HAP-1 (cell line): ENCODE measurements at regions not wholly inside any gene's neighbourhood (a gene's known extent, or its start where the extent isn't known, plus 50 kb on each side); places are given as distances from the start of the nearest gene placed in this dataset.
"Not testable (repeated sequence)": the region's sequence is repeated elsewhere in the genome, so short reads cannot be mapped to it uniquely, and the experiment has no call there.

Experiments
- DNase-seq, 2 experiments: peaks; one replicate each; pipeline ENCODE4 v3.0.0-alpha.2; 2016 to 2020; ENCODE audit warnings: low spot score in 2 of 2
- H3K27me3 ChIP-seq: fragments of 250-450 bp; sonication (Bioruptor Pico); 2 replicates; pipeline ENCODE4 v1.5.1; 2020; ENCODE audit warnings: low read depth, mild to moderate bottlenecking, moderate library complexity
- H3K36me3 ChIP-seq: fragments of 250-450 bp; sonication (Bioruptor Pico); replicated peaks from 2 replicates; pipeline ENCODE4 v1.5.1; 2020; ENCODE audit warnings: mild to moderate bottlenecking
- H3K4me1 ChIP-seq: fragments of 250-450 bp; sonication (Bioruptor Pico); 2 replicates; pipeline ENCODE4 v1.5.1; 2020; ENCODE audit warnings: mild to moderate bottlenecking
- H3K4me3 ChIP-seq: fragments of 250-450 bp; sonication (Bioruptor Pico); 2 replicates; pipeline ENCODE4 v1.5.1; 2020; ENCODE audit warnings: mild to moderate bottlenecking, moderate library complexity
- H3K9me3 ChIP-seq: fragments of 250-450 bp; sonication (Bioruptor Pico); 2 replicates; pipeline ENCODE4 v1.5.1; 2020; ENCODE audit warnings: mild to moderate bottlenecking, moderate library complexity
- in situ Hi-C: fragments of 300-500 bp; cut with MboI; formaldehyde crosslinking; loops from 3 replicates; pipeline ENCODE4 v1.14.3; 2020; ENCODE audit warnings: low sequenced_read_pairs, inconsistent platforms, mixed read lengths

- H3K4me1 ChIP-seq, in situ Hi-C loops, H3K4me3 ChIP-seq, H3K9me3 ChIP-seq, H3K27me3 ChIP-seq, H3K36me3 ChIP-seq, DNase-seq: not testable (repeated sequence)
Observed at GRCh38 chr1:120609834-120610233, 113.9 kb upstream of the NBPF26 start.

GRCh38 chr1:120614931-120615639 lies 108.7 kb upstream of the NBPF26 start:
- H3K27me3 ChIP-seq, in situ Hi-C loops, H3K36me3 ChIP-seq, DNase-seq, H3K4me3 ChIP-seq, H3K9me3 ChIP-seq, H3K4me1 ChIP-seq: not testable (repeated sequence)

DNA sequence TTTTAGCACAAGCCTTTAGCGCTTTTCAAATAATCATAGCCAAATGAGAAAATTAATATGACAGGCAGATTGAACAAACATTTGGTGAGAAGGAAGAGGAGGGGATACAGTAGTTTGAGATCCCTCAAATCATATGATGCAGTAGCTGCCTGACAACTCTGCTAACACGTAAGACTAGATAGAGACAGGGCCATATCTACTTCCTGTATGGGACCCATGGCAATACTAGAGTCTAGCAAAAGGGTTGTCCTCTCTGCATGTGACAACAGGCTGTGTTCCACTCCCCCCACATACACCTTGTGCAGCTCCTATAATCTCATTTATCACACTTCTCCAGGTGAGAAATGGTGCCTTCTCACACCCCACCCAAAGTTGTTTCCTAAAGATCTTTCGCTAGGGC lies 106.3 kb upstream of the NBPF26 start:
- DNase-seq, H3K4me3 ChIP-seq, H3K36me3 ChIP-seq, H3K9me3 ChIP-seq, H3K27me3 ChIP-seq, H3K4me1 ChIP-seq, in situ Hi-C loops: not testable (repeated sequence)

DNA sequence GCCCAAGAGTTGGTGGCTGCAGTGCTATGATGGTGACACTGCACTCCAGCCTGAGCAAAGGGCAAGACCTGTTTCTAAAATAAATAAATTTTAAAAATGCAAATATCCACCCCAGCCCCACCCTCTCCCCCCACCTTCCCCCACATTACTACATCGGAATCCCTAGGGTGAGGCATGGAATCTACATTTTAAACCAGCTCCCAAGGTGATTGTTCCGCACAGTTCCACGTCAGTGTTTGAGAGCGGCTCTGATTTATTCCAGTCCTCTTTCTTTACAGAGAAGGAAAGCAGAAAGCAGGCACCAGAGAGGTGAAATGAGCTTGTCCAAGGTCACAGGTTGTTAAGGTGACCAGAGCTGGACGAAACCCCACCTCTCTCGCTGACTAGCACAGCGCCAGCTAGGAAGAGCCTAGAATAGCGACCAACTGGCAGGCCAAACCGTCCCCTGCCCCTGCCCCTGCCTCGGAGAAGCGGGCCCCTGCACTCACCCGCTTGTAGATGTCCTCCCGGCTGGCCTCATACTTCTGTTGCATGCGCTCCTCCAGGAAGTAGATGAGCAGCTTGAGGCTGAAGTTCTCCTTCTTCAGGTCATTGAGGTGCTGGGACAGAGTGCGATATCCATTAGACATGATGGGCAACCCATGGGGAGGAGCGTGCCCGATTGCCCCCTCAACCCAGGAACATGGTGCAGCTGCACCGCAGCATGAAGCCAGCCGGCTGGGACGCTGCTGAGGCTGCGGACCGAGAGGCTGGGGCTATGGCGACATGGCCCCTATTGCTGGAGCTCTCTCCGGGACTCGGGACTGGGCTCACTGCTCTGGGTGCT lies 103.7 kb upstream of the NBPF26 start:
- H3K27me3 ChIP-seq, H3K4me1 ChIP-seq, DNase-seq, H3K36me3 ChIP-seq, H3K9me3 ChIP-seq, in situ Hi-C loops, H3K4me3 ChIP-seq: not testable (repeated sequence)

DNA sequence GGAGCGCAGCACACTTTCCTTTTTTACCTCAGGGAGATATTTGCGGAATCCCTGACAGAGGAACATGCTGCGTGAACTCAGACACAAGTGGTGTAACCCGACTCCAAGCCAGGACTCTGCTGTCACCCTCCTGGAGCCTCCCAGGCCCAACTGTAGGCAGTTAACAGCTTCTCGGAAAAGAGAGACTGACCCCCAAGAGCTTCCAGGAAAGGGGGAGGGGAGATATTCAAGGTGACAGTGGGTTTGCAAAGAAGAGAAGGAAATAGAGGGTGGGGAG lies 103.1 kb upstream of the NBPF26 start:
- in situ Hi-C loops, H3K27me3 ChIP-seq, H3K4me1 ChIP-seq, H3K4me3 ChIP-seq, H3K9me3 ChIP-seq, H3K36me3 ChIP-seq, DNase-seq: not testable (repeated sequence)

DNA sequence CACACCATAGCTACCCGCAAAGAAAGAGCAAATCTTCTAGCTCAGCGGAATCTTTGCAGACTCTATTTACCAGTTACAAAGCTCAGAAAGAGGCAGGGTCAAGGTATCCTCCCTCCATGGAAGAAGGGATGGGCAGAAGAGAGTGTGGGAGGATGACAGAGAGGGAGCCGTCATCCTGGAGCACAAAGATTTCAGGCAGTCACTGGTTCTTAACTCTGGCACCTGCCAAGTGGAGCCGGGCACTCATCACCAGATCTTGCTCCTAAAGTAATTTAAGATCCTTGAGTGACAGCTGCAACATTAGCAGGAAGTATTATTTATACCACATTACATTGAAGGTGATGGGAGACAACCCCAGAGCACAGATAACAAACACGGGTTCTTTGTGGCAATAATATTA lies 102.5 kb upstream of the NBPF26 start:
- H3K4me3 ChIP-seq, H3K4me1 ChIP-seq, H3K27me3 ChIP-seq, DNase-seq, in situ Hi-C loops, H3K36me3 ChIP-seq, H3K9me3 ChIP-seq: not testable (repeated sequence)

GRCh38 chr1:120623539-120623938 lies 100.2 kb upstream of the NBPF26 start:
- H3K36me3 ChIP-seq, DNase-seq, H3K4me1 ChIP-seq, in situ Hi-C loops, H3K27me3 ChIP-seq, H3K4me3 ChIP-seq, H3K9me3 ChIP-seq: not testable (repeated sequence)

- H3K4me1 ChIP-seq, H3K9me3 ChIP-seq, H3K27me3 ChIP-seq, H3K36me3 ChIP-seq, H3K4me3 ChIP-seq, DNase-seq, in situ Hi-C loops: not testable (repeated sequence)
Observed at GRCh38 chr1:120624565-120625064, 99.1 kb upstream of the NBPF26 start.

DNA sequence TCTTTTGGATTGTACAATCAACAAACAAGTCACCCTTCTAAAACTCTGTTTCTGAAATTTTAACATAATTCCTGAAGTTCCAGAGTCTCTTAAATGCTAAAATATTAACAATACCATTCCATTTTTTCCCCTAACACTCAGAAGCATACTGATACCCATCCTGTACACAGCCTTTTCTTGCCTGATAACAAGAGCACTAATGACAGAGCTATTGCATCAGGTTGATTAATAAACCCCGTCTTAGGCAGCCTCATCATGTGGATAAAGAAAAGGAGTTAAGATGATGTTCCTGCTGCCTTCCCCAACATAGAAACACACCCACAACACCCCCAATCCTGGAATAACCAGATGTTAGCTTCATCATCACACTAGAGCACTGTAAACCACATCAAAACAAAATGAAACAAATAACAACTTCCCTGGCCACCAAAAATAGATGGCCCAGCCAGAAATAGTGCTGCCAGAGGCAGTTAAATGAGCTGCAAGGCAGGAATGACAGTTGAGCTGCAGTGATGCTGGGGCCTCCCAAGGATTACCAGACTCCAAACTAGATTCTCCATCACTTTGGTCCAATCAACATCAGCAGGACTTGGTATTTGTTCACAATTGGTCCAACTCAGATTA lies 93.8 kb upstream of the NBPF26 start:
- DNase-seq, H3K36me3 ChIP-seq, H3K27me3 ChIP-seq, H3K4me1 ChIP-seq, H3K4me3 ChIP-seq, in situ Hi-C loops, H3K9me3 ChIP-seq: not testable (repeated sequence)

- H3K36me3 ChIP-seq, H3K4me1 ChIP-seq, H3K4me3 ChIP-seq, H3K27me3 ChIP-seq, in situ Hi-C loops, H3K9me3 ChIP-seq, DNase-seq: not testable (repeated sequence)
Observed at GRCh38 chr1:120634816-120635806, 88.6 kb upstream of the NBPF26 start.

DNA sequence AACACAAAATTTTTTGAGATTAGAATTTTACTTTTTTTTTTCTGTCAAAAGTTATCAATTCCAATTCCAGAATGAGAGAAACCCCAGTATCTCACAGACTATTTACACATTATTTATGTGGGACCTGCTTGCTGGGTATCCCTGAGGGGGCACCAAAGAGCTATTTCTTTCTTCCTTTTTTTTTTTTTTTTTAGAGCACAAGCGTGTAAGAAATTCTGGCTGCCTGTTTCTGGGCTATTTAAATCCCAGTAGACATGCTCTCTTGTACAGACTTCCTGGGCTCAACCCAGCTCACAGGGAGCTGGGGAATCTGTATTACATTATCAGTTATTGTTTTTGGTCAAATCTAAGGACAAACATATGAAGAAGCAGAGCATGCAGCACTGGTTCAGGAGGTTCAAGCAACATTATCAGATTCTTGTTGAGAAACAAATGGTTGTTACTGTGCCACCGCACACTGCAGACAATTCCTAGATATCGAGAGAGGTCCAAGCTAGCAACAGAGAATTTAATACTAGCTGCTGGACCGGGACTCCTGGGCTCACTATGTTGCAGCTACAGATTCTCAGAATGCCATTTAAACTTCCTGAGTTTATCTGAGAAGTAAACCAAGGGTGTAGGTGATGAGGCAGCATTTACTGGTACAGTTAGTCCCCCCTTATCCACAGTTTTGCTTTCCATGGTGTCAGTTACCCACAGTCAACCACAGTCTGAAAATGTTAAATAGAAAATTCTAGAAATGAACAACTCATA lies 83.3 kb upstream of the NBPF26 start:
- H3K9me3 ChIP-seq, in situ Hi-C loops, H3K4me3 ChIP-seq, H3K36me3 ChIP-seq, DNase-seq, H3K27me3 ChIP-seq, H3K4me1 ChIP-seq: not testable (repeated sequence)

GRCh38 chr1:120641014-120641302 lies 82.8 kb upstream of the NBPF26 start:
- in situ Hi-C loops, H3K4me3 ChIP-seq, H3K4me1 ChIP-seq, H3K9me3 ChIP-seq, H3K27me3 ChIP-seq, H3K36me3 ChIP-seq, DNase-seq: not testable (repeated sequence)

- H3K27me3 ChIP-seq, H3K36me3 ChIP-seq, H3K4me3 ChIP-seq, H3K9me3 ChIP-seq, H3K4me1 ChIP-seq, DNase-seq, in situ Hi-C loops: not testable (repeated sequence)
Observed at GRCh38 chr1:120647182-120647581, 76.6 kb upstream of the NBPF26 start.
